ENCODE measurements at regions not wholly inside any gene's neighbourhood (a gene's known extent, or its start where the extent isn't known, plus 50 kb on each side); places are given as distances from the start of the nearest gene placed in this dataset.
"Not testable (repeated sequence)": the region's sequence is repeated elsewhere in the genome, so short reads cannot be mapped to it uniquely, and the experiment has no call there.

DNA sequence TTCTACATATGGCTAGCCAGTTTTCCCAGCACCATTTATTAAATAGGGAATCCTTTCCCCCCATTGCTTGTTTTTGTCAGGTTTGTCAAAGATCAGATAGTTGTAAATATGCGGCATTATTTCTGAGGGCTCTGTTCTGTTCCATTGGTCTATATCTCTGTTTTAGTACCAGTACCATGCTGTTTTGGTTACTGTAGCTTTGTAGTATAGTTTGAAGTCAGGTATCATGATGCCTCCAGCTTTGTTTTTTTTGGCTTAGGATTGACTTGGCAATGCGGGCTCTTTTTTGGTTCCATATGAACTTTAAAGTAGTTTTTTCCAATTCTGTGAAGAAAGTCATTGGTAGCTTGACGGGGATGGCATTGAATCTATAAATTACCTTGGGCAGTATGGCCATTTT, 60.0 kb upstream of the GPC3 start:
- intact Hi-C loops (cut with micrococcal nuclease); H3K9me3 Mint-ChIP-seq; H3K36me3 Mint-ChIP-seq (ENCODE audit: low read depth); H3K4me3 Mint-ChIP-seq; DNase-seq (ENCODE audit: low spot score); H3K27ac Mint-ChIP-seq; H3K27me3 Mint-ChIP-seq (ENCODE audit: insufficient read depth); H3K4me1 Mint-ChIP-seq (ENCODE audit: low read depth): not testable (repeated sequence)

DNA sequence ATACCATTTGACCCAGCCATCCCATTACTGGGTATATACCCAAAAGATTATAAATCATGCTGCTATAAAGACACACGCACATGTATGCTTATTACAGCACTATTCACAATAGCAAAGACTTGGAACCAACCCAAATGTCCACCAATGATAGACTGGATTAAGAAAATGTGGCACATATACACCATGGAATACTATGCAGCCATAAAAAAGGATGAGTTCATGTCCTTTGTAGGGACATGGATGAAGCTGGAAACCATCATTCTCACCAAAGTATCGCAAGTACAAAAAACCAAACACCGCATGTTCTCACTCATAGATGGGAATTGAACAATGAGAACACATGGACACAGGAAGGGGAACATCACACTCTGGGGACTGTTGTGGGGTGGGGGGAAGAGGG, 81.7 kb upstream of the GPC3 start:
- H3K4me3 Mint-ChIP-seq; intact Hi-C loops (cut with micrococcal nuclease); H3K36me3 Mint-ChIP-seq (ENCODE audit: low read depth); H3K27me3 Mint-ChIP-seq (ENCODE audit: insufficient read depth); H3K4me1 Mint-ChIP-seq (ENCODE audit: low read depth); H3K27ac Mint-ChIP-seq; H3K9me3 Mint-ChIP-seq; DNase-seq (ENCODE audit: low spot score): not testable (repeated sequence)

DNA sequence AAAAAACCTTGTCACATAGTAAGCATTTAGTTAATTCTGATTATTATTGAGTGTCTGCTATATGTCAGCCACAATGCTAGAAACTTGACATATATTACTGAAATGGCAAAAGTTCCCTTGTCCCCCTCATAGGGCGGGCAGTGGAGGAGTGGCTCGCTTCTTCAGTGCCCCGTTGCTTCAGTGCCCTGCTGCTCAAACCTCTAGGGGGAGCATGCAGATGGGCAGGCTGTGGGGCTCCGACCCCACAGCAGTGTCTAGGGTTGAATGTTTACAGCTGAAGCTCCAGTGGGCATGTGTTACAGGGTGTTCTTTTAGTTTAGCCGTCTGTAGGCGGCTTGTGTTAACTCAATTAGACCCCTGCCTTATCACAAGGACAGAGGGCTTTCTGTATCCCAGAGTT, 86.5 kb upstream of the GPC3 start:
- H3K4me3 Mint-ChIP-seq; H3K36me3 Mint-ChIP-seq (ENCODE audit: low read depth); H3K9me3 Mint-ChIP-seq; H3K4me1 Mint-ChIP-seq (ENCODE audit: low read depth); DNase-seq (ENCODE audit: low spot score); H3K27ac Mint-ChIP-seq; H3K27me3 Mint-ChIP-seq (ENCODE audit: insufficient read depth); intact Hi-C loops (cut with micrococcal nuclease): not testable (repeated sequence)

- no peak for DNase-seq (ENCODE audit: low spot score)
- Mint-ChIP-seq H3K4me1 (ENCODE audit: low read depth) (no peaks in the 10 kb centered on the region), H3K9me3 (no peaks in the 10 kb centered on the region), H3K36me3 (ENCODE audit: low read depth) (no peaks in the 10 kb centered on the region), H3K4me3 (no peak overlapping the region), H3K27me3 (ENCODE audit: insufficient read depth) (no peaks in the 10 kb centered on the region), H3K27ac (no peak overlapping the region)
- intact Hi-C loops (cut with micrococcal nuclease): no loop called here
Observed at GRCh38 chrX:134073341-134073740, 87.9 kb upstream of the GPC3 start.

GRCh38 chrX:134074151-134074550, 88.8 kb upstream of the GPC3 start:
- intact Hi-C loops (cut with micrococcal nuclease): no loop called here

DNA sequence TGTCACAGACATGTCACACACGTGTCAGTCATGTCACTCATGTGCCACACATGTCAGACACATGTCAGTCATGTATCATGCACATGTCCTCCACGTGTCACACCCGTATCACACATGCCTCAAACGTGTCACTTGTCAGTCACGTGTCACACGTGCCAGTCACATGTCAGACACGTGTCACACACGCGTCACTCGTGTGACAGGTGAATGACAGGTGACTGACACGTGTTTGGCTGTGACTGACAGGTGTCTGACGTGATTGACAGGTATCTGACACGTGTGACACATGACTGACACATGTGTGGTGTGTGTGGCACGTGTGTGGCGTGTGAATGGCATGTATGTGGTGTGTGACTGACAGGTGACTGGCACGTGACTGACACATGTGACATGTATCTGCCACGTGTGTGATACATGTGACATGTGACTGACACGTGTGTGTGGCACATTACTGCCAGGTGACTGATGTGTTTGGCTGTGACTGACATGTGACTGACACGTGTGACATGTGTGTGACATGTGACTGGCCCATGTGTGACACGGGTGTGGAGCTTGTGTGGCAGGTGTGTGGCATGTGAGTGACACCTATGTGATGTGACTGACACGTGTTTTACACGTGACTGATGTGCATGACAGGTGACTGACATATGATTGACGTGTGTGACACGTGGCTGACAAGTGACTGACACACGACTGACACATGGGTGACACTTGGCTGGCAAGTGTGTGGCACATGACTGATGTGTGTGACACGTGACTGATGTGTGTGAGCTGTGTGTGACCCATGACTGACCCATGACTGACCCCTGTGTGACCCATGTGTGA, 90.7 kb upstream of the GPC3 start:
- Mint-ChIP-seq H3K4me1 (ENCODE audit: low read depth) (no peaks in the 10 kb centered on the region), H3K9me3 (no peaks in the 10 kb centered on the region), H3K4me3 (no peak overlapping the region), H3K27ac (no peak overlapping the region), H3K27me3 (ENCODE audit: insufficient read depth) (no peaks in the 10 kb centered on the region), H3K36me3 (ENCODE audit: low read depth) (no peaks in the 10 kb centered on the region)
- no peak for DNase-seq (ENCODE audit: low spot score)
- intact Hi-C loops (cut with micrococcal nuclease): no loop called here

More at GRCh38 chrX:134074151-134074550, 88.8 kb upstream of the GPC3 start:
- no peak overlapping the region for H3K27ac Mint-ChIP-seq
- no peak for DNase-seq (ENCODE audit: low spot score)
- H3K4me1 Mint-ChIP-seq (ENCODE audit: low read depth): no peaks in the 10 kb centered on the region
- H3K4me3 Mint-ChIP-seq: no peak overlapping the region
- no peaks in the 10 kb centered on the region for H3K9me3 Mint-ChIP-seq
- no peaks in the 10 kb centered on the region for H3K27me3 Mint-ChIP-seq (ENCODE audit: insufficient read depth)
- no peaks in the 10 kb centered on the region for H3K36me3 Mint-ChIP-seq (ENCODE audit: low read depth)

GRCh38 chrX:134095366-134095765, 110.0 kb upstream of the GPC3 start:
- Mint-ChIP-seq H3K9me3 (no peaks in the 10 kb centered on the region), H3K27ac (no peak overlapping the region), H3K4me3 (no peak overlapping the region), H3K27me3 (ENCODE audit: insufficient read depth) (no peaks in the 10 kb centered on the region), H3K4me1 (ENCODE audit: low read depth) (no peaks in the 10 kb centered on the region), H3K36me3 (ENCODE audit: low read depth) (no peaks in the 10 kb centered on the region)
- DNase-seq (ENCODE audit: low spot score): no peak
- intact Hi-C loops (cut with micrococcal nuclease): no loop called here

DNA sequence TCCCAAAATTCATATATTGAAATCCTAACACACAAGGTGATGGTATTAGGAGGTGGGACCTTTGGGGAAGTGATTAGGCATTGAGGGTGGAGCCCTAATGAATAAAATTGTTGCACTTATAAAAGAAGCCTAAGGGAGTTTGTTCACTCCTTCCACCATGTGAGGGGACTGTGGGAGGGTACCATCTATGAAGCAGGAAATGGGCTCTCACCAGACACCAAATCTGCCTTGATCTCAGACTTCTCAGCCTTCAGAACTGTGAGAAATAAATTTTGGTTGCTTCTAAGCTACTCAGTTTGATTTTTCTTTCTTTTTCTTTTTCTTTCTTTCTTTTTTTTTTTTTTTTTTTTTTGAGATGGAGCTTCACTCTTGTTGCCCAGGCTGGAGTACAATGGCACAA, 116.2 kb upstream of the GPC3 start:
- intact Hi-C loops (cut with micrococcal nuclease): no loop called here
- Mint-ChIP-seq H3K27ac (no peak overlapping the region), H3K4me3 (no peak overlapping the region), H3K9me3 (no peaks in the 10 kb centered on the region), H3K27me3 (ENCODE audit: insufficient read depth) (no peaks in the 10 kb centered on the region), H3K4me1 (ENCODE audit: low read depth) (no peaks in the 10 kb centered on the region), H3K36me3 (ENCODE audit: low read depth) (no peaks in the 10 kb centered on the region)
- no peak for DNase-seq (ENCODE audit: low spot score)

DNA sequence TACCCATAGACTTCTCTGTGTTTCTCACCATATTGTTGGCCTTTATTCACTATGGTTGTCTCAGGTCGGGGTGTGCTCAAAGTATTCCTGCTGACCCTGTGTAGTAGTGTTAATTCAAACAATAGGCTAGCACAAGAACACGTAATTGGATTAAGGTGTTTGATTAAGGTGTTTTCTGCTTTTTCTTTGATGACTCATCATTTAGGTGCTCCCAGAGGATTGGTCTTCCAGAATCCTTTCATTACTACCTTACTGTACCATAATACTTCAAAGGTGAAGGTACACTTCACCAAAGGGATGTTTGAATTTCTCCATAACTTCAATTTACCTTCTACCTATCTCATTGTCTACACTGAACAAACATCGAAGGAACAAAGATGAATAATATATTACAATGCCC, 121.7 kb upstream of the CCDC160 start:
- intact Hi-C loops (cut with micrococcal nuclease): no loop called here
- H3K27me3 Mint-ChIP-seq (ENCODE audit: insufficient read depth): peaks cover 3% of the 10 kb centered on the region
- no peaks in the 10 kb centered on the region for H3K4me1 Mint-ChIP-seq (ENCODE audit: low read depth)
- no peak overlapping the region for H3K27ac Mint-ChIP-seq
- peaks cover 4% of the 10 kb centered on the region for H3K9me3 Mint-ChIP-seq
- H3K4me3 Mint-ChIP-seq: no peak overlapping the region
- H3K36me3 Mint-ChIP-seq (ENCODE audit: low read depth): no peaks in the 10 kb centered on the region
- DNase-seq (ENCODE audit: low spot score): no peak

DNA sequence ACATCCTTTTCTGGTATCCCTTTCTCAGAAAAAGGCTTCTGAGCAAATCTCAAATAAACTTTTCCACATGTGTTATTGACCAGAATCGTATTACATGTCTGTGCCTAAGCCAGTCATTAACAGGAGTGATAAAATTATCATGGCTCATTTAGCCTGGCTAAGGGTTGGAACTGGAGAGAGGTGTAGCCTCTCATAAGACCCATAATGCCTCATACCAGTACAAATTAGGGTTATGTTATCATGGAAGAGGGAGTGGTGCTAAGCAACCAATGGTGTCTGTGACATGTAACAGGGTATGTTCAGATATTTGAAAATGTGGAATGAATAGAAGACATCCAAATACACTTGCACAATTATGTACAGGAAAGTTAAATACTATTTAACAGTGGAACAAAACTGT, 99.6 kb upstream of the CCDC160 start:
- H3K36me3 Mint-ChIP-seq (ENCODE audit: low read depth): no peaks in the 10 kb centered on the region
- H3K4me1 Mint-ChIP-seq (ENCODE audit: low read depth): no peaks in the 10 kb centered on the region
- no peaks in the 10 kb centered on the region for H3K9me3 Mint-ChIP-seq
- intact Hi-C loops (cut with micrococcal nuclease): no loop called here
- no peak overlapping the region for H3K27ac Mint-ChIP-seq
- peaks cover 5% of the 10 kb centered on the region for H3K27me3 Mint-ChIP-seq (ENCODE audit: insufficient read depth)
- H3K4me3 Mint-ChIP-seq: no peak overlapping the region
- no peak for DNase-seq (ENCODE audit: low spot score)

- H3K36me3 Mint-ChIP-seq (ENCODE audit: low read depth): no peaks in the 10 kb centered on the region
- DNase-seq (ENCODE audit: low spot score): no peak
- H3K27me3 Mint-ChIP-seq (ENCODE audit: insufficient read depth): peaks cover 5% of the 10 kb centered on the region
- intact Hi-C loops (cut with micrococcal nuclease): no loop called here
- H3K9me3 Mint-ChIP-seq: no peaks in the 10 kb centered on the region
- no peak overlapping the region for H3K27ac Mint-ChIP-seq
- no peaks in the 10 kb centered on the region for H3K4me1 Mint-ChIP-seq (ENCODE audit: low read depth)
- H3K4me3 Mint-ChIP-seq: no peak overlapping the region
Observed at GRCh38 chrX:134139090-134139489, 97.9 kb upstream of the CCDC160 start.

DNA sequence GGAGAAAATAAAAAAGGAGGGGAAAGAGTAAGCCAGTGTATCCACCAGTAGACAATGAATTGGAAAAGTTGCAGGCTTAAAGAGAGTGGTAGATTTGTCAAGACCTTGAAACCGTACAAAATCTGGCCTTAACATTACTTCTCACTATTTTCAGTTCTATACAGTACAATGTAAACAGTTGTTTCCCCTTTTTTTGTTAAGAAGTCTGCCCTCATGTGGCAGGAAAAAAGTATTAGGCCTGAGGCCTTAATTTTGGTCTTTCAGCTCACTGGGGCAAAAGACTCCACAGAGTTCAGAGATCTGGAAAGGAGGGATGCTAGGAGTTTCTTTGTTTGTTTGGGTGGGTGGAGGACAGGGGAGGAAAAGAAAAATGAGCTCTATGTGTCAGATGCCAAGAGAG, 92.8 kb upstream of the CCDC160 start:
- Mint-ChIP-seq H3K36me3 (ENCODE audit: low read depth) (peaks cover 1% of the 10 kb centered on the region), H3K4me1 (ENCODE audit: low read depth) (peaks cover 5% of the 10 kb centered on the region), H3K9me3 (no peaks in the 10 kb centered on the region), H3K27ac (no peak overlapping the region), H3K4me3 (no peak overlapping the region), H3K27me3 (ENCODE audit: insufficient read depth) (peaks cover 3% of the 10 kb centered on the region)
- no peak for DNase-seq (ENCODE audit: low spot score)
- intact Hi-C loops (cut with micrococcal nuclease): loop anchor here (1.0 kb wide), 1 partner anchor 352 kb away; no protein-coding TSS in a partner anchor

DNA sequence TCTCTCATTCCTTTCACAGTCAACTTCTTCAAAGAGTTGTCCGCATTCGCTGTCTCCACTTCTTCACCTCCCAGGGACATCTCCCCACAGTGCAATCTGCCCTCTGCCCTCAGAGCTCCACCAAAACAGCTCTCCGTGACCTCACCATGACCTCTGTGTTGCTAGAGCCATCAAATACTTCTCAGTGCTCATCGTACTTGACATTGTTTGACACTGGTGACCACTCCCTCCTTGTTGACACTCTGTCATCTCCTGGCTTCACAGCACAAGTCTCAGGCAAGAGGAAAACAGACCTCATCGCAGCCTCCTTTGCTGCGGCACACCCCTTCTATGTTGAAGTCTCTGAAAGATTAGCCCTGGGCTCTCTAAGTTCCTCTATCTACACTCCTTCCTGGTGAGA, 90.5 kb upstream of the CCDC160 start:
- Mint-ChIP-seq H3K4me1 (ENCODE audit: low read depth) (peaks cover 5% of the 10 kb centered on the region), H3K27ac (no peak overlapping the region), H3K4me3 (no peak overlapping the region), H3K36me3 (ENCODE audit: low read depth) (peaks cover 1% of the 10 kb centered on the region), H3K27me3 (ENCODE audit: insufficient read depth) (no peaks in the 10 kb centered on the region), H3K9me3 (no peaks in the 10 kb centered on the region)
- intact Hi-C loops (cut with micrococcal nuclease): no loop called here
- DNase-seq (ENCODE audit: low spot score): no peak

DNA sequence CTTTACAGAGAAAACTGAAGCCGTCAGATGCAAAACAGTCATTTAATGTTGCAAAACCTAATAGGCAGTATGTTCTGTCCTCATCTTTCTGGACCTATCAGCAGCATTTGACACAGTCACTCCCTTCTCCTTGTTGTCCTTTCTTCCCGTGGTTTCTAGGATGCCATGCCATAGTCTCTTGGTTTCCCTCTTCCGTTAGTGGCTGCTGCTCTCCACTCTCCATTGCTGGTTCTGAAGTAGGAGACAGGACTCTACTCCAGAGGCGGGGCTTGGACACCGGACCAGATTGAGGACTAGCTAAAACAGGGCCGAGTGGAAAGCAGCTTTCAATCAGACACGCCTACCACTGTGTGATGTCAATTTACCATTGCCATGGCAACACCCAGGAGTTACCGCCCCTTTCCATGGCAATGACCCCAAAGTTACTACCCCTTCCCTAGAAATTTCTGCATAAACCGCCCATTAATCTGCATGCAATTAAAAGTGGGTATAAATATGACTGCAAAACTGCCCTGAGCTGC, 88.8 kb upstream of the CCDC160 start:
- no peak for DNase-seq (ENCODE audit: low spot score)
- H3K9me3 Mint-ChIP-seq: no peaks in the 10 kb centered on the region
- no peak overlapping the region for H3K4me3 Mint-ChIP-seq
- H3K27ac Mint-ChIP-seq: no peak overlapping the region
- H3K4me1 Mint-ChIP-seq (ENCODE audit: low read depth): peaks cover 5% of the 10 kb centered on the region
- no peaks in the 10 kb centered on the region for H3K27me3 Mint-ChIP-seq (ENCODE audit: insufficient read depth)
- peaks cover 1% of the 10 kb centered on the region for H3K36me3 Mint-ChIP-seq (ENCODE audit: low read depth)
- intact Hi-C loops (cut with micrococcal nuclease): no loop called here

All from activated T-helper 1 cell treated with anti-CD3 and anti-CD28 coated beads, Interleukin-12 subunit alpha, Interleukin-12 subunit beta, Interleukin-2, Interleukin-4 antibody, amounts not matched to agents 30 ng/mL and 10 ng/mL and 1 ng/mL, durations not matched to agents 14 hours and 24 hours and 36 hours (primary cell).